HG03196 (cell line): ENCODE measurements at regions not wholly inside any gene's neighbourhood (a gene's known extent, or its start where the extent isn't known, plus 50 kb on each side); places are given as distances from the start of the nearest gene placed in this dataset.
"Not testable (repeated sequence)": the region's sequence is repeated elsewhere in the genome, so short reads cannot be mapped to it uniquely, and the experiment has no call there.

Experiments
- ATAC-seq: cut with Tn5 transposase; IDR thresholded peaks from one replicate; pipeline ENCODE4 v1.9.1; 2021; ENCODE audit not compliant: unreplicated experiment

DNA sequence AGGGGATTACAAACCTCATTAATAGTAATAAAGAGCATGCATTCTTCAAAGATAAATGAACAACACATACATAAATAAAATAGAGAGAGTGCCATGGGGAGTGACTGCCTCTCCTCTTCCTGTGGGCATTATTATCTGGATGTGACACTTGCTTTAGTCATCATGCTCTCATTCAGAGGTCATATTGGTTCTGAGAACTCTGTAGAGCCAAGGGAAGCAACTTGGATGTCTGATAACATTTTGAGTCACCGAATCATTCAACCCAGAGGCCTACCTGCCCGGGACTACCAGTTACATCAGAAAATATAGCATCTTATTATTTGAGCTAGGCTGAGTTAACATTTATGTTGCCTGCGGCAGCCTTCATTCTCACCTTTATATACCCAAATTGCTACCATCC is 489.5 kb downstream of the STIM2 start:
- no peak for ATAC-seq

DNA sequence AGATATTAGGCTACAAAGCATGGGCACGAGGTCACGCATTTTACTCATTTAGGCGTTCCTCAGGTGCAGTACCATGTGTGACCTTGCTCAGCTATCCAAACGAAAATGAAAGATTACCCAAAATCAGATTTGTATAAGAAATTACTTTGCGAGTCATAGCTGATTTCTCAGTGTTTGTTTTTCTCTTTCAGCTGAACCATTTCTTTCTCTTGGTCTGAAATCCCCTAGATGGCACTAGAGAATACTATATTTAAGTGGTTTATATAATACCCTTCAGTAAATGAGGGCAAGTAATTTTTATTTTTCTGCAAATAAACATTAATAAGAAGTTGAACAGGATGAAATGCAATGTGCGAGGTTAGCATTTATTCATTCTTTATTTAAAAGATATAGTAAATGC is 496.6 kb downstream of the STIM2 start:
- no peak for ATAC-seq

DNA sequence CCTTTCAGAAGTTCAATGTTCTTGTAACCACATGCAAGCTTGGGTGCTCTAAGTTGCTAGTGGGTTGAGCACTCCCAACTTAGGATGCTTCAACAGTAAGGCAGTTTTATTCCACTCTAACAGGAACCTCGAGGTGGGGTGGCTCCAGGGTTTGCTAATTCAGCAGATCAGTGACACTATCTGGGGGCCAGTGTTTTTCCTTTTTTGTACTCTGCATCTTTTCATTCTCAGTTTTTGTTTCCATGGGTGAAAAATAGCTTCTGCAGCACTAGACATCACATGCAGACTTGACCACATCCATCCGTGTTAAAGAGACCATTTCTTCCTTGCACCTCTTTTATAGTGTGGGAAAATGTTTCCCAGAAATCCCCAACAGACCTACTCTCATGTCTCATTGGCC is 497.6 kb downstream of the STIM2 start:
- no peak for ATAC-seq

DNA sequence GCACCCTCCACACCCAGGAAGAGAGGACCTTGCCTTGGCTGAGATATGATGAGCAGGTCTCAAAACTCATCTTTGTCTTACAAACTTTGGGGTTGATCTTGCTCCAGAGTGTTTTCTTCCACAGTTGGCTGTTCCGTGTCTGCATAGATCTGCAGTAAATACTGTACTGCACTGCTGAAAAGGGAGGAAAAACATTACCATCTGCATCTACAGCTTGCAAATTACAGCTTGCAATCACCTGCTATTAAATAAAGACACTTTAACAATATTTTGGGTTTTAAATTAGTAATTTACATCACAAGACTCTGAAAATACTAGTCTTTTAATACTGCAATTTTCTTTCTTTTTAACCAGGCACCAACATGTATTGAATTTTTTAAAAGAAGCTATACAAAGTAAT is 499.5 kb downstream of the STIM2 start:
- ATAC-seq = no peak

DNA sequence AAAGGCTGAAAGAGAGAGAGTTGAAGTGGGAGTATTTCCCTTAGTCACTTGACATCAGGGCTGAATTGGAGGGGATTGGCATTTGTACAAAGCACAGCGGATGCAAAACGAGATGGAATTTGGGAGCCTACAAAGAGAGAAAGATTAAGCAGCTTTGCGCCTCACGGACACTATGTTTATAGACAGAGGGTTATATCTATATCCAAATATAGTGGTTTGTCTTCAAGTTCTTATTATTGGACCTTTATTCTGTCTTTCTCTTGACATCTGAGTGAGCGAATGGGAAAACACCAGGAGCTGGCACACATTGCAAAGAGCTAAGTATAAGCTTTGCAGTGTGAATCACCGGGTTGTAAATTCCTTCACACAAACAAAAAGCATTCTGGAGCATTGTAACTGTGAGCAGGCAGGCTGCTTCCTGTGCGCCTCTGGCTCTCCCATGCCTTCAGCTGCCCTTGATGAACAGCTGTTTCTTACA is 500.2 kb downstream of the STIM2 start:
- ATAC-seq = no peak

DNA sequence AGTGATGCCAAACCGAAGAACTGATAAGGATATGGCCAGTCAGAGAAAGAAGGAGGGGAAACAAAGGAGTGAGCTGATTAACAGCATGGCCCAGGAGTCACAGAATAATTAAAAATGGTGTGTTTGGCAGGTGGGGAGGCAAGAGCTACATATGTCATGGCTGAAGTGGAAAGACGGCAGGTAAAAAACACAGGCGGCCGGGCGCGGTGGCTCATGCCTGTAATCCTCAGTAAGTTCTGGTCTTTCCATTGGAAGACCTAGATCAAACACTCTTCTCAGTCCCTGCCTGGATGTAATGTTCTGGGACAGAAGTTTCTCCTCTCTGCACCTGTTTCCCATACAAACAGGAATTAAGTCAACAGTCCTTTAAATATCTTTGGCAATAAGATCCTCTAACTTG is 503.9 kb downstream of the STIM2 start:
- no peak for ATAC-seq

DNA sequence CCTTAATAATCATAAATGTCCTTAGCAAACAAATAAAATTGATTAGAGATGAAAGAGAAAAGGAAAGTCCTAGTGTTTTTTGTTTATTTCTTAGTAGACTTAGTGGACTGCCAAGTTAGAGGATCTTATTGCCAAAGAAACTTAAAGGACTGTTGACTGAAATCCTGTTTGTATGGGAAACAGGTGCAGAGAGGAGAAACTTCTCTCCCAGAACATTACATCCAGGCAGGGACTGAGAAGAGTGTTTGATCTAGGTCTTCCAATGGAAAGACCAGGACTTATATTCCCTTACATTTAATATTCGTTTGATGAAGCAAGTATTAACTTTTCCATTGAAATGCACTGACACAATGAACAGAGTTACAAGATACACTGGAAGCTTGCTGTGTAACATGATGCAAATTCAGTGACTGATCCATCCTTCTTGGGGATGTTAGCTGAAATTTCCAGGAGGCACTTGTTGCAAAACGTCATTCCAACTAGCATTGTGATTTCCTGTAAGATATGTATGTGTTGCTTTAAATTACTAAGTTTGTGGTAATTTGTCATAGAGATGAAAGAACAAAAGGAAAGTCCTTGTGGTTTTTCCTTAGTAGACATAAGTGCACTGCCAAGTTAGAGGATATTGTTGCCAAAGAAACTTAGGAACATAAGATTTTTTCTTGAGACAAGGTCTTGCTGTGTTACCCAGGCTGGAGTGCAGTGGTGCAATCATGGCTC is 505.6 kb downstream of the STIM2 start:
- ATAC-seq = no peak

DNA sequence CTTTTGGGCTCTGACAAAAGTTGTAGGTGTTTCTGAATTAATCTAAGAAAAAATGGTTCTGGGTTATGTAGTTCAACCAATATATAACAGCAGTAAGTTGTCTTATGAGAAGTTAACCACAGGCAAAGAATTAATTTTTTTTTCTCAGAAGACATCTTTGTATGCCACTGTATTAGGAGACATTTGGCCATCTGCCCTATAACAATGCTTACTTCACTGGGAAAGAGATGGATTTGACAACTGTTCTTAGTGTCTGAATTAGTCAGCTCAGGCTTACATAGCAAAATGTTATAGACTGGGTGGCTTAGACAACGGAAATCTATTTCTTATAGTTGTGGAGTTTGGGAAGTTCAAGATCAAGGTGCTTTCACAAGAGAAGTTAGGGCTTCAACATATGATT is 508.1 kb downstream of the STIM2 start:
- ATAC-seq = no peak

DNA sequence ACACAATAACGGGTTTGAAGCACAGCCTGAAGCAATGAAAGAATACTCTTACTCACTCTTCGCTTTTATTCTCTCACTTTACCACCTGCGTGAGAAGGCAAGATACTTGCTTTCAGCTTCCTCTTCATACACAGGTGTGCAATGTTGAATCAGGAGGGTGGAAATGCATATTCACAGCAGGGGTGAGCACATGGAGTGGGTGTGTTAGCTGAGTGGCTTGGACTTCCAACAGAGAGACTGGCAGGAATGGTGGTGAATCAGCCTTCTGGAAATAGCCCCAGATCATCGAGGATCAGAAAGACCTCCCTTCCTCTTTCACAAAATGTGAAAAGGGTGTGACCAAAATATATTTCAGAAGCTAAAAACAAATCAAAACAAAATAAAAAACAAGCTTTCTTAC is 521.2 kb downstream of the STIM2 start:
- no peak for ATAC-seq

DNA sequence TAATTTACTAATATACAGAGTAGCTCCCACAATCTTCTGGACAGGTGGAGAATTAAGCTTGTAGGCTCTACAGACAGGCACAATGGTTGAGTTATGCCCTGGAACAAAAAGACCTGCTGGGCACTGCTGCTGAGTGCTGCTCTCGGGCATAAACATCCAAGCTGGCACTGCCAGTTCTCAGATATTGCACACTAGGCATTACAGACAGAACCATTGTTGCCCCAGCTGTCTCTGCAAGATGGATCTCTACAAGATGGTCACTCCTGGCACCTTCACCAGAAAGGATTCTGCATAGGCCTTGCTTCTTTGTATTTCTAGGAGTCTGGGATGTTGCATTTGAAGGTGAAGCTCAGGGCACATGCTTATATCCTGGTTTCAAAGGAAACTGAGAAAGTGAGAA is 527.1 kb downstream of the STIM2 start:
- ATAC-seq = no peak

DNA sequence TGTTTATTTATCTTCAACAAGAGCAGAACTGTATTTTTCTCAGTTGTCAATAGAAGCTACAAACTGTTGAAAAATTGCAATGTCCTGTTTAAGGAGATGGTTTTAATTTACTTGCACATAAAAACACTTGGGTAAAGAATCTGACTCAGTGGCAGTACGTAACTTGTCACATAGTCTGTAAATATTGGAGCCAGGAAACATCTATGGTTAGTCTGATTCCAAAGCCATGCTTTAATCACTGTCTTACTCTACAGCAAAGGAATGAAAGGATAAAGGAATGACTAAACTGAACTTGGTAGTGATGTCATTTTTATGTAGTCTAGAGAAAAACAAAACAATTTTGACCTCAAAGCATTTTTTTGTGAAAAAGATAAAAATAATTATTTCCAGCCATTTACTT is 537.2 kb downstream of the STIM2 start:
- no peak for ATAC-seq

DNA sequence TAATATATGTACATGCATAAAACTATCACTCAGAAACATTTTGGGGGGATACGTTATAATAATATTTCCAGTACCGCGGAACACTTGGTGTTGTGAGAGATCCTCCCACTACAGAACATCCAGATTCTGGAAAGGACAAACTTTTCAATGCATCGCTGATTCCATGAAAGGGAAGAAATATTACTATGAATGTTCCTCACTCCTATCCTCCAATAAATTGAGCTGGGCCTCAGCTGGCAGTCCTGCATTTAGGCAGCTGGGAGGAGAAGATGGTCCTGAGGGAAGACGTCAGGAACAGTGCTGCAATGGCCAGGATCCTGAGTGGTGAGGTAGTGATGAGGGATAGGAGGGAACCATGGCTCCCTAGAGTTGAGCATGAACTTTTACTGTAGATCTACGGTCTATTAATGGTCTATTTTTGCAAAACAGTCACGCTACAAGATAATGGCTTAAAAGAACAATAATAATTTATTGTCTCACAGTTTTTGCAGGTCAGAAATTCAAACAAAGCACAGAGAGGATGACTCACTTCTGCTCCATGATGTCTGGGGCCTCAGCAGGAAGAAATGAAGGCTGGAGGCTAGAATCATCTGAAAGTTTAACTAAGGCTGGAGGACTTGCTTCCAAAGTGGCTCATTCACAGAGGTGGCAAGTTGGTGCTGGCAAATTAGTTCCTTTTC is 538.1 kb downstream of the STIM2 start:
- ATAC-seq = no peak

DNA sequence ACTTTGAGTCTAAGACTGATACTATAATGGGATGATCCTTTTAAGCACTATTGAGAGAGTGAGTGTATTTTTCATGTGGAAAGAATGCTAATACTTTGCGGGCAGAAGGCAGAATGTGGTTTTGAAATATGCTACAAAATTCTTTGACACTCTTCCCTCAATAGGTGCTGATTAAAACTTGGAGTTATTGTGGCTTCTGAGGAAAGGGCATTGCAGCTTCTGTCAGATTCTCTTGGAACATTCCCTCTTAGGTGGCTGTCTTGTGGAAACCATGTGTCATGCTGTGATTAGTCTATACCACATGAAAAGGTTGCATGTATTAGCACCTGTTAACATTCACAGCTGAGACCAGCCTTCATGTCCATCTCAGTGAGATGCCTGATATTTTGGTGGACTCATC is 547.0 kb downstream of the STIM2 start:
- ATAC-seq = no peak

DNA sequence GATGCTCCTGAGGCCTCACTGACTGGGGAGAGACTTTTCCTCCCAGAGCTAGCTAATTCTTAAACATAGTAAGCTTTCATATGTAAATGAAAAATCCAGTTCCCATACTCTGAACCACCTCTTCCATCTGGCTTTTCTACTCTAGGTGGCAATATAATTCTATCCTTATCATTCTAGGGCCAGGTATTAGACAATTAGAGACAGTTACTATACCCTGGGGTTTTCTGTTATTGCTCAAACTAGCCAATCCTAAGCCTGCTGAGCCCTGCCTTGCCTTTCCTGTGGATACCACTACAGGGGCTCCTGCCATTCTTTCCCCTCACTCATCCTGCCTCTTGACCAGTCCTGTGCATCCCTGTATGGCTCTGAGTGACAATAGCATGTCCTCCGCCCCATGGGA is 552.0 kb downstream of the STIM2 start:
- ATAC-seq = no peak

DNA sequence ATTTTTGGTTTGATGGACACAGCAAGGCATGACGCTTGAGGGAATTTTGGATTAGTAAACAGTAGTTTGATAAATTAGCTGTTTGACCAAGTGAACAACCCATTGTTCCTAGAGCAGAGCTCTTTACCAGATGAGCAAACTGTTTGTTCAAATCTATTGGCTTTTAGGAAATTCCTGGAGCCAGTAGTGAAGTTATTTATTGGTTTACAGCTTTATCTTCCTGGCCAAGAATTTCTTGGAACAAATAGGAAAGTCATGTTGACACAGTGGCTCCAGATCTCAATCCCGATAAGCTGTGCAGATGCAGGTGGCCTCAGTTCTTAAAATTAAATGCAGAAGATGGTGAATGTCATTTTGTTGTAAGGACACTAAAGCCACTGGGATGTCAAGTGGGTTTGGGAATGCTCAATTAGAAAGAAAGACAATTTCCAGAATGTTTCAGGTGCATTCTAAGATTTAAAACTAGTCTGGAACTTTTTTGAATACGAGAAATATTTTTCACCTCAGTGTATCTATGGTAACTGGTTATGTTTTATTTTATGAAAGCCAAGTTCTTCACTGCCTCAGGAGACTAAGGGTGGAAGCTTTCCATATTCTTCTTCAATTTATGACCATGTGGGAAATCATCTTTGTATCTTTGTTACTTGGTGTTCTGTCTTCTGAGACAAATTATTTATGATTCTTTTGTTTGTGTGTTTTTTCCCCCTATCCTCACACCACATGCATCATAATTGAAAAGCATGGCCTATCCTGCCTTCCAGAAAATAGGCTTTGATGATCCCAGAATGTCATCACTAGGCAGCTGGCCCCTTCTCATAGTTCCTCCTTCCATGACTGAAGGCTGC is 554.5 kb downstream of the STIM2 start:
- ATAC-seq = no peak

DNA sequence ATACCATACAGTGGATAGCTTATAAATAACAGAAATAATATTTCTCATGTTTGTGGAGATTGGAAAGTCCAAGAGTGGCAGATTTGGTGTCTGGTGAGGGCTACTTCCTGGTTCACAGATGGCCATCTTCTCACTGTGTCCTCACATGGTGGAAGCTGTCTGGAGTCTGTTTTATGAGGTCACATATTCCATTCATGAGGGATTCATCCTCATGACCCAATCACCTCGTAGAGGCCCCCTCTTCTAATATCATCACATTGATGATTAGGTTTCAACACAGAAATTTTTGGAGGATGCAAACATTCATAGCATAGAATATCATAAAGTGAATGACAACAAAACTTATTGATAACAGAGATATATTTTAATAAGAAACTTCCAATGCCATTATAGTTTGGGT is 568.0 kb downstream of the STIM2 start:
- ATAC-seq = no peak

DNA sequence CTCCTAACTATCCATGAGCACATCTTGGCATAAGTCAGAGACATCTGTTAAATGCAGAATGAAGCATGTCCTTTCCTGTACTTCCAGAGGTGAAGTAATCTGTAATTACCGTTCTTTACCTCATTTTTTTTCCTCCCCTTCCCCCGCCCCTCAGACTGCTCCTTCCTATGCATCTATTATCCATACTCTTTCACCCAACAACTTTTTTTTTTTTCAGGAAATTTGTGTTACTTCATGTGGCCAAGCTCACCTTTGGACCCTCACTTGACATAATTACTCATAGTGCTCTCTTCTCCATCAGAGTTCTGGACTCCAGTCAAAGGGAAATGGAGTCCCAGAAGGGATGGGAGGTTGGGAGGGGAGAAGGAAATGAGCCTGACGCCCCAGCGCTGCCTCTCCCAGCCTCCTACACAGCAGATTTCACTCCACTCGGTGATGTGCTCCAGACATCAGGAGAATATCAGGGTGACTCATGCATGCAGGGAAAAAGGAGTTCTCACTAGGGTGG is 568.8 kb downstream of the STIM2 start:
- ATAC-seq = no peak

DNA sequence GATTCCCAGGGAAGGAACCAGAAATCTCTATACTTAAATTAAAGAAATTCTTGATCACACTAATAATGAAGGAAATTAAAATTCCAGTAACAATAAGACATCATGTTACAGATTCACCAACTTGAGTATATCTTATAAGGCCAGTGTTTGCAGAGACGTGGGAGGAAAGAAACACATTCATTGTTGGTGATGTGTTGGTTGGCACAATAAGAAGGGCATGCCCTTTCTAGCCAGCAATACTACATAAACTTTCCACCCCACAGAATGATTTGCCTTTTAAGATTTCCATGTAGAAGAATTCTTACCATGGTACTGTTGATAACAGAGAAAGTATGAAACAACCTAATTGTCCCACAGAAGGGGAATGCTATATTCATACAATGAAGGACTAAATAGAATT is 581.5 kb downstream of the STIM2 start:
- no peak for ATAC-seq

DNA sequence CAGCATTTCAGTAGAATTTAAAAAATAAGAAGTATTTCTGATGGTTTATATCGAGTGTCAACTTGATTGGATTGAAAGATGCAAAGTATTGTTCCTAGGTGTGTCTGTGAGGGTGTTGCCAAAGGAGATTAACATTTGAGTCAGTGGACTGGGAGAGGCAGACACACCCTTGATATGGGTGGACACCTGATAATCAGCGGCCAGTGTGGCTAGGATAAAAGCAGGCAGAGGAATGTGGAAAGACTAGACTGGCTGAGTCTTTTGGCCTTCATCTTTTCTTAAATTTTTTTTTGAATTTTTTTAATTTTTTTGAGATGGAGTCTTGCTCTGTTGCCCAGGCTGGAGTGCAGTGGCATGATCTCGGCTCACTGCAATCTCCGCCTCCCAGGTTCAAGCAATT is 582.0 kb downstream of the STIM2 start:
- not testable (repeated sequence) for ATAC-seq

DNA sequence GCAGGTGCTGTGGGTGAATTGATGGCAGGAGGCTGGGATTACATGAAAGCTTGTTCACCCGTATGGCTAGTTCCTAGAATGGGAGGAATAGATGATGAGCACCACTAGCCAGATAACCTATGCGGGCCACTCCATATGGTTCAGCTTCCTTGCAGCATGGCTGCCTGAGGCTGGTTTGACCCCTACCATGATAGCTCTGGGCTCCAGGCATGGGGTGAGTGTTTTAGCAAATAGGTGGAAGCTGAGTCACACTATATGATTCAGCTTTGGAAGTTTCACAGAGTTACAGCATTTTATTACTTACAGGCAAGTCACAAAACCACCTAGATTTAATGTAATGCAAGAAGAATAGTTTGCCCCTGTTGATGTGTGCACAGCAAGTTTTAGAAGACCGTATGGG is 603.2 kb downstream of the STIM2 start:
- no peak for ATAC-seq

DNA sequence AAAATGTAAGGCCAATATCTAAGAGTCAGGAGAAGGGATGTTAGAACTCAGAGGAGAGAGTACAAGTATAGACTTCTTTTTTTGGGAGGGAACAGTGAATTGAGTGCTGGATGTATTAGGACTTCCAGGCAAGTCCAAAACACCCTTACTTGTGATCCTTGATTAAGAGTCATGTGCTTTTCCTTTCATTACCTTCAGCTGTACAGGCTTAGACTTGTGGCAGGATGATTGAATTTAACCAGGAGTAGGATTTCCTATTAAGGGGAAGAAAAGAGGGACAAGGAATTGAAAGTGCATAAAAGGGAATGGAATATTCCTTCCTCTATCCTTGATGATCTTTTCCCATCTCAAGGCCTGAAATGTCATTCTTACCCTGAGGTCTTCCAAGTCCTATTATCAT is 606.7 kb downstream of the STIM2 start:
- no peak for ATAC-seq

DNA sequence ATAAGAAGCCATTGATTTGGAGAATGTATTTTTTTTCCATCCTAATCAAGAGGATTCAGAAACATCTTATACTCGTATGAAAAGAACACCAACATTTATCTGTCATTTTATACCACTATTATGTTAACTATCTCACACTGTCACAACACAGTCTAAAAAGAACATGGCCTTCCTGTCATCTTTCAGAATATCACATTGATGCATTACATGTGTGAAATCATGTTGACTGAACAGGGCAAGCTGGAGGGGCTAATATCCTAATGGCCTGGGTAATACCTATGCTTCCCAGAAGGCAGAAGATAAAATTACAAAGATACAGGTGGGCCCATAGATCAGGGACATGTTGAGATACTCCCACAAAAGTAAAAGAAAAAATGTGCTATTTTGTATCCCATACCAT is 611.7 kb downstream of the STIM2 start:
- no peak for ATAC-seq
